HL-60/S4 treated with retinoic acid at 250 ng/mL for 4 days and 3 days (cell line): ENCODE measurements at regions not wholly inside any gene's neighbourhood (a gene's known extent, or its start where the extent isn't known, plus 50 kb on each side); places are given as distances from the start of the nearest gene placed in this dataset.

ENCODE experiments used
- in situ Hi-C: fragments of 300-500 bp; cut with MboI; formaldehyde crosslinking; loops from 2 replicates; pipeline ENCODE4 v1.7.0; 2022; ENCODE audit warnings: low sequenced_read_pairs

- in situ Hi-C loops, result loop anchor here (10.0 to 25.0 kb wide), 2 partner anchors 349 to 726 kb away; no protein-coding TSS in a partner anchor
Measured at GRCh38 chr3:5063724-5064123, 58.4 kb upstream of the ARL8B start.

GRCh38 chr3:5068531-5069050, 53.5 kb upstream of the ARL8B start:
- in situ Hi-C loops, result loop anchor here (10.0 to 25.0 kb wide), 2 partner anchors 354 to 731 kb away; no protein-coding TSS in a partner anchor

- in situ Hi-C loops, result loop anchor here (10.0 to 25.0 kb wide), 2 partner anchors 355 to 732 kb away; no protein-coding TSS in a partner anchor
Measured at GRCh38 chr3:5069627-5070026, 52.5 kb upstream of the ARL8B start.

DNA sequence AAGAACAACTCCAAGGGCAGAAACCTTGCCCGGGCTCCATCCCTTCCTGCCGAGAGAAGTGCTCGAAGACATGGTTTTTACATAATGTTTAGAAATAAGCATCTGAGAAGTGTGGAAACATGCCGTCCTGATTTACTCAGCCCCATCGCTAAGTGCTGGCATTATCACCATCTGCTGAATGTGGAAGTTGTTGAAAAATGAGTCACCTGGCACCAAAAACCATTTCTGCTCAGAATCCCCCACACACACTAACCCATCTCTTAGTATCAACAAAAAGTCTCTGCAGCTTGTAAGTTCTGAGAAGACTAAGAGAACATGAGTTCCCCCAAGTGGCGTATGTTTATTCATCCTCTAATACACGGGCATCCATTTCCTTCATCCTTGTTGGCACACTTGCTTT, 51.0 kb upstream of the ARL8B start:
- in situ Hi-C loops, result loop anchor here (25.0 kb wide), 1 partner anchor 734 kb away; no protein-coding TSS in a partner anchor

DNA sequence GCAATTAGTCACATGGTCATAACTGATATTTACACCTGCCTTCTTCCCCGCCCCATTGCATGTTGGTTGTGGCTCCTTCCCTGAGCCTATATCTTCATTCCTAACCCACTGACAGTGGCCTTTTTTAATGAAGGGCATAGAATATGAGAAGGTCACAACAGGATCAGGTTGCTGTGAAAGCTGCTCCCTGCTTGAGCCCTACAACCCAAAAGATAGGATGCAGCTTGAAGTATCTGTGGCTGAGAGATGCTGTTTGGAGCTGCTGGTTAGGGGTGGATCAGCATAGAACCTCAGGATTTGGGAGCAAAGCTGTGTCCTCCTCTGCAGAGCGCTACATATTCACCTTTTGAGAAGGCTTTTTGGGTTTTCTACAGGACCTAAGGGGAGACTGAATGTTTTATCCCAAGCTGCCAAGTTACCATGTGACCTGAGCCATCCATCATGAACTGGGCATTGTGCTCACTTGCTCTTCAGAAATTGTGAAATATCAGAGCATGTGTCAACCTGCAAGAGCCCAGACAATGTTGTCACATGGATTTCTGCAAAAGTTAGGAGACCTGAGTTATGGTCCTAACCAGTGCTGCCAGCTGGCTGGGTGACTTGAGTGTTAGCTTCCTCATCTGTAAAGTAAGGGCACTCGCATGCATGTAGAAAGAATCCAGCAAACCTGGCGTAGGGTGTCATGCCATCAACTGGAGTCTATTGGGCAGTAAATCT, 49.8 kb upstream of the ARL8B start:
- in situ Hi-C loops, result loop anchor here (25.0 kb wide), 1 partner anchor 735 kb away; no protein-coding TSS in a partner anchor
